GM13977 (cell line): ENCODE measurements at regions not wholly inside any gene's neighbourhood (a gene's known extent, or its start where the extent isn't known, plus 50 kb on each side); places are given as distances from the start of the nearest gene placed in this dataset.

Experiments
- DNase-seq: peaks from one replicate; pipeline ENCODE4 v3.0.0; 2012; ENCODE audit warnings: low spot score
- in situ Hi-C: fragments of 300-500 bp; cut with MboI; formaldehyde crosslinking; loops from one replicate; pipeline ENCODE4 v1.12.0; 2022; ENCODE audit warnings: low sequenced_read_pairs, low pct_unique_long_range_greater_than_20kb, mixed read lengths, inconsistent platforms; ENCODE audit not compliant: unreplicated experiment
- TF ChIP-seq, protein P1 (sequence below): IDR thresholded peaks from 2 replicates; pipeline ENCODE4 v1.5.1; 2012; ENCODE audit warnings: mild to moderate bottlenecking, control low read depth; ENCODE audit not compliant: insufficient read depth; ENCODE audit errors: extremely low read depth, missing control alignments

DNA sequence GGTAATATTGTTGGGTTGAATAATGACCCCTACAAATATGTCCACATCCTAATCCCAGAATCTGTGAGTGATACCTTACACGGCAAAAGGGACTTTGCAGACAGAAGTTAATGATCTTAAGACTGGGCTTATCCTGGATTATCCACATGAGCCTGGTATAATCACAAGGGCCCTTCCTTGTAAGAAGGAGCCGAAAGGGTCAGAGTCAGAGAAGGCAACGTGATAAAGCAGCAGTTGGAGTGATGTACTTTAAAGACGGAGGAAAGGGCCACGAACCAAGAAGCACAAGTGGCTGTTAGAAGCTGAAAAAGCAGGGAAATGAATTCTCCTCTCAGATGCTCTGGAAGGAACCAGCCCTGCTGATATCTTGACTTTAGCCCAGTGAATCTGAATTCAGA, 137.8 kb downstream of the UTP18 start:
- TF ChIP-seq, protein P1, sequence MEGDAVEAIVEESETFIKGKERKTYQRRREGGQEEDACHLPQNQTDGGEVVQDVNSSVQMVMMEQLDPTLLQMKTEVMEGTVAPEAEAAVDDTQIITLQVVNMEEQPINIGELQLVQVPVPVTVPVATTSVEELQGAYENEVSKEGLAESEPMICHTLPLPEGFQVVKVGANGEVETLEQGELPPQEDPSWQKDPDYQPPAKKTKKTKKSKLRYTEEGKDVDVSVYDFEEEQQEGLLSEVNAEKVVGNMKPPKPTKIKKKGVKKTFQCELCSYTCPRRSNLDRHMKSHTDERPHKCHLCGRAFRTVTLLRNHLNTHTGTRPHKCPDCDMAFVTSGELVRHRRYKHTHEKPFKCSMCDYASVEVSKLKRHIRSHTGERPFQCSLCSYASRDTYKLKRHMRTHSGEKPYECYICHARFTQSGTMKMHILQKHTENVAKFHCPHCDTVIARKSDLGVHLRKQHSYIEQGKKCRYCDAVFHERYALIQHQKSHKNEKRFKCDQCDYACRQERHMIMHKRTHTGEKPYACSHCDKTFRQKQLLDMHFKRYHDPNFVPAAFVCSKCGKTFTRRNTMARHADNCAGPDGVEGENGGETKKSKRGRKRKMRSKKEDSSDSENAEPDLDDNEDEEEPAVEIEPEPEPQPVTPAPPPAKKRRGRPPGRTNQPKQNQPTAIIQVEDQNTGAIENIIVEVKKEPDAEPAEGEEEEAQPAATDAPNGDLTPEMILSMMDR = no peak
- in situ Hi-C loops = no loop called here

DNA sequence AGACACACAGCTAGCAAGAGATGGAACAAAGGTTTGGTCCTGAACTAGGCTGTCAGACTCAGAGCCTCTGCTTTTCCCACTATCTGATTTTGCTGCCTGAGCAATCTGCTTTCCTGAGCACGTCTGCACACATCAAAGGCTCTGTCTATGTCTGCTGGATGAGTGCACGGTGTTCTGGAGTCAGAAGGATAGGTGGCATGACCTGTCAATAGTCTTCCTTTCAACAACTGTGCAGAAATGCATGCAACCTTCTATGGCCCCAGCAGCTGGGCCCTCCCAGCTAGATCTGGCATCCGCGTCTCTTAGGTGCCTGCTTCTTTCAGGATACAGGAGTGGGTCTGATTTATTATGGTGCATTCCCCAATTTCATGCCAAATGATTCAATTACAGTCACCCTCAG, 138.3 kb downstream of the UTP18 start:
- in situ Hi-C loops = no loop called here
- no peak for DNase-seq
- TF ChIP-seq, protein P1 = no peak

More for the DNA sequence above, 137.8 kb downstream of the UTP18 start:
- DNase-seq = no peak

DNA sequence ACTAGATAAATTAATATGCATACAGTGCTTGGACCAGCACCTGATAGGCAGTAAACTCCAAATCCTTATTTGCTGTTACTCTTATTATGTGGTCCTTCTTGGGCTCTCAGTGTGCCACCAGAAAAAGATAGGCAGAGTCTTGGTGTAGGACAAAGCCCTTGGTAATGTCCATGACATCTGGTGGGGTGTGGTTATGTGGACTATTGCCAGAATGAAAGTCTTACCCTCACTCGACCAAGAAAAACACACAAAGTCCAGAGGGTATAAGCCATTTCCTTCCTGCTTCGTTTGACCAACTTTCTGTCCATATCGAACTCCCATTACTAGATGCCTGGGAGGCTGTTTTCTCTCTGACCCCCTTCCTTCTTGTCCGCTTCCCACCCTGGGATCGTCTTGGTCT, 140.9 kb downstream of the UTP18 start:
- DNase-seq = no peak
- TF ChIP-seq, protein P1 = no peak
- in situ Hi-C loops = no loop called here

DNA sequence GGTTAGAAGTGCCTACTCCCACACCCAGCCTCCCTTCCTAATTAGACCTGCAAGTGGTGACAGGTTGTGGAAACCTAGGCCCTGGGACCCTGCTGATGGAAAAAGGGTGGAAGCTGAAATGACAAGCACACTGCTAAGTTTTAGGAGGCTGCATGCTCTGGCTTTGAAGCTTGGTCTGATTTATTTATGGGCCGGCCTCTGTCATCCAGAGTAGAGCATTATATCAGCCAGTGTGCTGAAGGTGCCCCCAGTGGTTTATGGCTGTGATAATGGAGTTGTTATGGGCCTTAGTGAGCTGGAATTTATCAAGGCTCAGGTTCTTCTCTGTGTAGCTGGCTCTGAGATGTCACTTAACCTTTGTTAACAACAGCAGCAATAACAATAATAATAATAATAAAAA, 142.6 kb downstream of the UTP18 start:
- in situ Hi-C loops = no loop called here
- DNase-seq = no peak
- TF ChIP-seq, protein P1 = no peak

DNA sequence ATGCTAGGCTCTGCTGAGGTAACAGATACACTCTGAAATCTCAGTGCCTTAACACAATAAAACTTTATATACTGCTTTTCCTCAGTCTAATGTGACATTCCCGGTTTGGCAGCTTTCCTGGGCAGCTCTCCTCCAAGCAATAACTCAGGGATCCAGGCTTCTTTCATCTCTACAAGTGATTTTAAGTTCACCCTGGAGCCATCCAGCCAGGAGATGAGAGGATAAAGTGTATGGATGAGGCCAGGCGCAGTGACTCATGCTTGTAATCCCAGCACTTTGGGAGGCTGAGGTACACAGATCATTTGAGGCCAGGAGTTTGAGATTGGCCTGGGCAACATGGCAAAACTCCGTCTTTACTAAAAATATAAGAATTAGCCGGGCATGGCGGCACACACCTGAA, 147.2 kb downstream of the UTP18 start:
- TF ChIP-seq, protein P1 = no peak
- no peak for DNase-seq
- in situ Hi-C loops = no loop called here

DNA sequence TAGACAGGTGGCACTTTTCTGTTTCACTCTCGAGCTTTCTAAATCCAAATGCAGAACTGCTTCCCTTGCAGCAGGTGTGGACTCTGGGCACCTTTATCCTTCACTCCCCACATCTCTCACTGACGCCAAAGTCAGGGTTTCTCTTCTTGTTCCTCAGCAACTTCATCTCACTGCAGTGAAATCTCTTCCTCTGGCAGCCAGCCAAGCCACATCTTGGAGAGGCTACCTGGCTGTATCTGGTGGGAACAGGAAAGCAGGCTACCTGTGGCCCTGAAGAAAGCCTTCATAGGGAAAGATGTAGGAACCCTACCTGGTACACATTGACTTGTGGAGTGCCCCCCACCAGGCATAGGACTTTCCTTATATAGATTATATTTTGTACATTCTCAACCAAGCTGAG, 159.1 kb downstream of the UTP18 start:
- in situ Hi-C loops = no loop called here
- TF ChIP-seq, protein P1 = no peak
- DNase-seq = no peak

DNA sequence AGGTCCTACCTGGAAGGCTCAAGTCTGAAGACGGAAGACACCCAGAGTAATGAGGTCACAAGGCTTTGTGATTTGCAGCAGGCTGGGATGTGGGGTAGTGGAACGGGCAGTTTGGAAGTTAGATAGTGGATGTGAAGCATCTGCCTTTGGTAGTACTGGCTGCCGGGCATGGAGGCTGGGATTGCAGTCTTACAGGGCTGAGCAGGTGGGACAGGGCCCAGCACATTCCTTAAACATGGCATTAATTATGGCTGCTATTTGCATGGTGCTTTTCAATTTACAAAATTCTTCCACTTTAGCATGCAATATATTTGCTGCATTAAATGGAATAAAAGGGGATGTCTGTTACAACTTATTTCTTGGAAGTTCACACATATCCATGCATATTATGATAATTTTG, 161.2 kb downstream of the UTP18 start:
- TF ChIP-seq, protein P1 = no peak

More for the DNA sequence above, 161.2 kb downstream of the UTP18 start:
- DNase-seq = no peak
- in situ Hi-C loops = no loop called here
